GM18511 (cell line): ENCODE measurements at regions not wholly inside any gene's neighbourhood (a gene's known extent, or its start where the extent isn't known, plus 50 kb on each side); places are given as distances from the start of the nearest gene placed in this dataset.
"Not testable (repeated sequence)": the region's sequence is repeated elsewhere in the genome, so short reads cannot be mapped to it uniquely, and the experiment has no call there.

Experiments used
- ATAC-seq: cut with Tn5 transposase; IDR thresholded peaks from one replicate; pipeline ENCODE4 v1.9.1; 2021; ENCODE audit warnings: mild to moderate bottlenecking, moderate library complexity; ENCODE audit not compliant: unreplicated experiment

- no peak for ATAC-seq
These were observed 91.0 kb upstream of the COL1A2 start for GRCh38 chr7:94303695-94304094.

- no peak for ATAC-seq
These were observed 89.8 kb upstream of the COL1A2 start for GRCh38 chr7:94304878-94305277.

GRCh38 chr7:94305836-94306235 is 88.9 kb upstream of the COL1A2 start:
- ATAC-seq, result no peak

- ATAC-seq, result no peak
These were observed 87.2 kb upstream of the COL1A2 start for GRCh38 chr7:94307399-94308048.

- ATAC-seq, result no peak
These were observed 83.2 kb upstream of the COL1A2 start for GRCh38 chr7:94311515-94311914.

- no peak for ATAC-seq
These were observed 80.8 kb upstream of the COL1A2 start for GRCh38 chr7:94313926-94314325.

- ATAC-seq, result no peak
These were observed 80.0 kb upstream of the COL1A2 start for GRCh38 chr7:94314413-94315410.

- ATAC-seq, result not testable (repeated sequence)
These were observed 73.6 kb upstream of the COL1A2 start for GRCh38 chr7:94321138-94321537.

GRCh38 chr7:94323844-94324243 is 70.9 kb upstream of the COL1A2 start:
- ATAC-seq, result no peak

GRCh38 chr7:94324380-94325121 is 70.1 kb upstream of the COL1A2 start:
- no peak for ATAC-seq

- no peak for ATAC-seq
These were observed 69.6 kb upstream of the COL1A2 start for GRCh38 chr7:94325122-94325475.

- ATAC-seq, result no peak
These were observed 64.2 kb upstream of the COL1A2 start for GRCh38 chr7:94330269-94331020.

- ATAC-seq, result no peak
These were observed 62.1 kb upstream of the COL1A2 start for GRCh38 chr7:94332571-94332970.

GRCh38 chr7:94333810-94334209 is 60.9 kb upstream of the COL1A2 start:
- no peak for ATAC-seq

GRCh38 chr7:94335586-94335985 is 59.1 kb upstream of the COL1A2 start:
- ATAC-seq, result no peak

- no peak for ATAC-seq
These were observed 58.7 kb upstream of the COL1A2 start for GRCh38 chr7:94336009-94336408.

- no peak for ATAC-seq
These were observed 55.7 kb upstream of the COL1A2 start for GRCh38 chr7:94338921-94339371.

- no peak for ATAC-seq
These were observed 49.9 kb upstream of the COL1A2 start for GRCh38 chr7:94344826-94345225.
